Left forelimb (tissue), 1 donor: ENCODE measurements at regions not wholly inside any gene's neighbourhood (a gene's known extent, or its start where the extent isn't known, plus 50 kb on each side); places are given as distances from the start of the nearest gene placed in this dataset.
"Not testable (repeated sequence)": the region's sequence is repeated elsewhere in the genome, so short reads cannot be mapped to it uniquely, and the experiment has no call there.

Experiments used
- DNase-seq: peaks from one replicate; pipeline ENCODE4 v3.0.0-alpha.2; 2018; ENCODE audit warnings: low spot score

GRCh38 chr6:27161115-27161514 lies 86.4 kb upstream of the PRSS16 start:
- no peak for DNase-seq

DNA sequence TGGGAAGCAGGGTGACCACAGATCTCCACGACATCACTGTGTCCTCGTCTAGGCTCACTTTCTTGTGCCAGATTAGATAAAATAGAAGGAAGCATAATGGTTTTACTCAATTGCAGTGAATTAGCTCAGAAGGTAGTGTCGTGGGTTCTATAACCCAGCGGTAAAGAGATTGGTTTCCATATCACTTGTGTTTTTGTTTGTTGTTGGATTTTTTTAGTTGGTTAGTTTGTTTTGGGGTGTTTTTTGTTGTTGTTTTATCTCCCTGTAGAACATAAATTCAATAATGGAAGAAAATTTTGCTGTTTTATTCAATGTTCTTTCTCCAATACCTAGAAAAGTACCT lies 85.9 kb upstream of the PRSS16 start:
- no peak for DNase-seq

DNA sequence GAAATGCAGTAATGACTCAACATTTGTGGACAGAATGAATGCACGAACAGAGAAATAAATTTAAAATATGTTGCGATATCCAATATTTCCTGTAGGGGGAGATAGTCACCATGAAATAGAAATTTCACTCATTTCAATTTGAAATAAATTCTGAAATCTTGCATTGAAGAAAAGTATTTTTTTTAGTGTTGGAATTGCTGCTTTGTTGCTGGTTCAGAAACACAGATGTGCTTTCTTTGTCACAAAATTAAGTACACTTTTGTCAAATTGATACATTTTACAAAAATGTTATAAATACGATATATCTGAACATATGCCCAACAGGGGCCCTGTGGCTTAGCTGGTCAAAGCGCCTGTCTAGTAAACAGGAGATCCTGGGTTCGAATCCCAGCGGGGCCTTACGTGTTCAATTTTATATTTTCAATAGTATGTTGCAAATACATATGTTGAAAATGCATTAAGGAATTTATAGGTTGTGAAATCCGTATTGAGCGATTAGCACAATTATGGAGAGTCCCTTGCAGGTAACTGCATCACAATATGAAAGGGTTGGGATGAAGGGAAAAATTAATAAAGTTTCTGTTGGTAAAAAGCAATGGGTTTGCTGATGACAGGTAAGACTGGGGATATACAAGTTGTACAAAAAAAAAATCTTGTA lies 85.4 kb upstream of the PRSS16 start:
- no peak for DNase-seq

- DNase-seq: no peak
Observed at GRCh38 chr6:27163834-27164233, 83.7 kb upstream of the PRSS16 start.

- DNase-seq: no peak
Observed at GRCh38 chr6:27168108-27168507, 79.4 kb upstream of the PRSS16 start.

GRCh38 chr6:27168586-27169443 lies 78.7 kb upstream of the PRSS16 start:
- no peak for DNase-seq

GRCh38 chr6:27172524-27173231 lies 74.8 kb upstream of the PRSS16 start:
- not testable (repeated sequence) for DNase-seq

DNA sequence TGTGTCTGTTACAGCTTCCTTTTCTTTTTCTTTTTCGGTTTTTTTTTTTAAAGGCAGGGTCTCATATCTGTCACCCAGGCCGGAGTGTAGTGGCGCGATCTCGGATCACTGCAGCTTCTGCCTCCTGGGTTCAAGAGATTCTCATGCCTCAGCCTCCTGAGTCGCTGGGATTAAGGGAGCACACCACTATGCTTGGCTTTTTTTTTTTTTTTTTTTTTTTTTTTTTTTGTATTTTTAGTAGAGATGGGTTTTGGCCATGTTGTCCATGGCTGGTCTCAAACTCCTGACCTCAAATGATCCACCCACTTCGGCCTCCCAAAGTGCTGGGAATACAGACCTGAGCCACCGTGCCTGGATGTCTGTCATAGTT lies 74.3 kb upstream of the PRSS16 start:
- DNase-seq: not testable (repeated sequence)

GRCh38 chr6:27174958-27175357 lies 72.5 kb upstream of the PRSS16 start:
- no peak for DNase-seq

DNA sequence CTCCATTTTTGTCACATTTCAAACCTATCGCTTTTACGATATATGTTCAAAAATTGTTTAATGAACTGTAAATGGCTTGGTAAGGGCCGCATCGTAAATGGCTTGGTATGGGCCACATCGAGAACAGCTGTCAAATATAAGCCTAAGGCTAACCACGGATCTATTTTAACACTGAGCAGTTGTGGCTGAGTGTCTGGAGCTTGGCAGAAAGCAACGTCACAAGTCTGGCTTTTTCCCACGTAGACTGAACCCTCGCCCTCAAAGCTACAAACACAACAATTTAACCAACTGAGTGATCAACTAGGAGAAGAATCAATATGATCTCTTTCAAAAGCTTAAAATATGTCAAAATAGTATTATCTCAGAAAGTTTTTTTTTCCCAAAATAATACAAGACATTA lies 71.4 kb upstream of the PRSS16 start:
- DNase-seq: no peak

GRCh38 chr6:27176523-27177484 lies 70.7 kb upstream of the PRSS16 start:
- no peak for DNase-seq

DNA sequence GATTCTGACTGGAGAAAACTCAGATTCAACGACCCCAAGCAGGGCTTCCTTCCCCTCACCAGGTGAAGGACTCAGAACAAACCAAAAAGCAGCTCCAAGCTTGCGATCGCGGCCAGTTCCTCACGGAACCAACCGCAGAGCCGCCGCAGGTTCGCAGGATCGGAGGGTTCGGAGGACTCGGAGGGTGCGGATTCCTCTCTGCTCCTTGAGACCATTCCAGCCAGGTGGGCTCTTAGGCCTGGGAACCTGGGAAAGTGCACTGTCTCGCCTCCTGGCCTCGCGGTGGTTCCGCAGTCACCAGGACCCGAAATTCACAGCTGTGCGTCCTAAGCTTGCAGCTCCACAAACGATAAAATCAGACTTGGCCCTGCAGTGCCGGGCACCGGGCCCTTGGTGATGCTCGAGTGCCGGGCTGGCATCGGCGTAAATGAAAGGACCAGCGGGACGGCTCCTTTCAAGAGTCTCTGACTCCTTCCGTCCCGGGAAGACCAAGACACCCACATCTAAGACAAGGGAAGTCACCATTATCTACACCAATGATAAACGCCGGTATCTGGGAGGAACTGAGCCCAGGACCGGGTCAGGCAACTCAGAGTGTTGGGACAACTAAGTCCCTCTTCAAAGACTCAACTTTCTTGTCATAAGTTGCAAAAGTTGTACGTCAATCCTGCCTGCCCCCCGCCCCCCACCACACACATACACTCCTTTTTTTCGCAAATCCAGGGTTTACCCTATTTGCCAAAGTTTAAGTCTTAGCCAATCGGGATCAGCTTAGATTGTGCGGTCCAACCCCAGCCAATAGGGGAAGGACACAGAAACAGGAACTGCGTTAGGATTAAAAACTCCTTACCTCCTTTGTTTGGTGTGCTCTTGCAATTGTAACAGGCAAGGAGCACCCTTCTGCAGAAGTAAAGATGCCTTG lies 69.8 kb upstream of the PRSS16 start:
- peak; percentile 87 for DNase-seq

DNA sequence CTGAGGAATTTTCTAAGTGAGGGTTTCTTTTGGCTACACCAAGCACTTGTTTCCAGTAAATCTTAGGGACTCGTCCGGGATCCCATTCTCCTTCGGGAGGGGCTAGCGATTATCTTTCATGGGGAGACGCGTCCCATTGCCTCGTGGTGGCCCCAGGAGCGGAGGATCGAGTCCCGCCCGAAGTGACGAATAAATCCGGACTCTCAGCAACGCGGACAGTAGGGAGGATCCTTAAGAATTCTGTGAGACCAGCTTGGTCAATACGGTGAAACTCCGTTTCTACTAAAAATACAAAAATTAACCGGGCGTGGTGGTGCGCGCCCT lies 69.1 kb upstream of the PRSS16 start:
- DNase-seq: peak; percentile 77

DNA sequence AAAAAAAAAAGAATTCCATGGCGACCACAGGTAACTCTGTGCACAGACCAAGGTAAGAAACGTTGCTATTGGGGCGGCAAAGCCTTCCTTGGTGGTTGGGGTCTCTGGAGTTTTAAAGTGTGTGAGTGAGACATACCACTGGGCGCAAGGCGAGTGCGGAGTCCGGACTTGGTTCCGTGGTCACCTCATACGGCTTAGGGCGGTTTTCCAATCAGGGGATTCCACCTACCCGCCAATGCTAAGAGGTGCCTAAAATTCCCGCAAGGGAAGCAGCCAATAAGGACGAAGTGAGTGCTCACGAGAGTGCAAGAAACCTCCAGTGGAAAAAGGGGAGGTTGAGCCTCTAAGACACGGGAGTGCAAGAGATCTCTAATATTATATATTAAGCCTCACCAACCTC lies 68.6 kb upstream of the PRSS16 start:
- no peak for DNase-seq

DNA sequence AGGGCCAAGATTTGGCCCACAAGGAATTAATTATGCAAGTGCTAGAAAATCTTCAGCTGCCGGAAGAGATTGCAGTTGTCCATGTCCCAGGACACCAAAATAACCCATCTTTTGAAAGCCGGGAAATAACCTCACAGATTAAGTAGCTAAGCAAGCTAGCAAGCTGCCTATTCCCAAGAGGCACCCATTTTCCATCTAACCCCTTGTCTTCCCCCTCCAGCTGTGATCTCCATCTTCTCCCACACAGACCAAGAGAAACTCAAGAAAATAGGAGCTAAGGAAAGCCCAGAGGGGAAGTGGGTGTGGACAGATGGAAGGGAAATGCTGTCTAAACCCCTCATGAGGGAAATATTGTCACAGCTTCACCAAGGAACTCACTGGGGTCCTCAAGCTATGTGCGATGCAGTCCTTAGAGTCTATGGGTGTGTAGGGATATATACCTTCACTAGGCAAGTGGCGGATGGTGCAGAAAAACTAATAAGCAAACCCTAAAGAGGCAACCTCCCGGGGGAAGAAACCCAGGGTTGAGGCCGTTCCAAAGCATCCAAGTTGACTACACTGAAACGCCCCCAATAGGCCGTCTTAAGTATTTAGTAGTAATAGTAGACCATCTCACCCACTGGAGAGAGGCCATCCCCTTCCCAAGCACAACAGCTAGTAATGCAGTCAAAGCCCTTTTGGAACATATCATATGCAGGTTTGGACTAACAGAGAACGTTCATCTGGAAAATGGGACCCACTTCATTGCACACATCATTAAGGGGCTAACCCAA lies 64.3 kb upstream of the PRSS16 start:
- DNase-seq: no peak

DNA sequence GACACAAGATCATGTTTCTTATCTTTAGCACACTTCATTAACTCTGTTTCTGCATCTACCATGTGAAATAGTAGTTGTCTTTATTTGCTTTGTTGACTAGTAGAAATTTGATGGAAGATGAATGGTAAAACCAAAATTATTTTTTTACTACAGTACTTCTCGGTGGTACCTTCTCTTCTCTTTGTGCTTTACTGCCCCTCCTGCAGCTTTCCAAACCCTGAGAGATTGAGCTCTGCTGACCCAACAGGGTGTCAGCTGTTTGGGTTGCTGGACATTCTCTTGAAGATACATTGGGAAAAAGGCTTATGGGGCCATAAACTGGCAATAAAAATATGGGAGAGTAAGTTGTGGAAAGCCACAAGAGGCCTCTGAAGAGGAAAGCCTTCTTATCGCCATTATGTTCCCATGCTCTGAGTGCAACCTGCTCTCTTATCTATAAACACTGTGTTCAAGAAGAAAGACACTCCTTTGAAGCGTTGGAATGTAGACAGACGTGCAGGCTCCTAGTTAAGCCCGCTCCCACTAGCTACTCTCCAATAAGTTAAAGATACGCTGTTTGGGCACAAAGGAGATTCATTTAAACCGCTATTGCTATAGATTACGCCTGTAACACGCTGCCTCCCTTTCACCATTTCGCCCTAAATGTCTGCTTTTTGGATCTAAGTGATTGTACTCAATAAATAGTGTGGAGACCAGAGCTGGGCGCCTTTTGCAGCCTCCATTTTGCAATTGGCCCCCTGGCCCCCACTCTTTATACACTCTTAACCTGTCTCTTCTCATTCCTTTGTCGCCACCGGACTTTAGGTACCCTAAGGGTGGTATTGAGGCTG lies 60.1 kb upstream of the PRSS16 start:
- DNase-seq: no peak

DNA sequence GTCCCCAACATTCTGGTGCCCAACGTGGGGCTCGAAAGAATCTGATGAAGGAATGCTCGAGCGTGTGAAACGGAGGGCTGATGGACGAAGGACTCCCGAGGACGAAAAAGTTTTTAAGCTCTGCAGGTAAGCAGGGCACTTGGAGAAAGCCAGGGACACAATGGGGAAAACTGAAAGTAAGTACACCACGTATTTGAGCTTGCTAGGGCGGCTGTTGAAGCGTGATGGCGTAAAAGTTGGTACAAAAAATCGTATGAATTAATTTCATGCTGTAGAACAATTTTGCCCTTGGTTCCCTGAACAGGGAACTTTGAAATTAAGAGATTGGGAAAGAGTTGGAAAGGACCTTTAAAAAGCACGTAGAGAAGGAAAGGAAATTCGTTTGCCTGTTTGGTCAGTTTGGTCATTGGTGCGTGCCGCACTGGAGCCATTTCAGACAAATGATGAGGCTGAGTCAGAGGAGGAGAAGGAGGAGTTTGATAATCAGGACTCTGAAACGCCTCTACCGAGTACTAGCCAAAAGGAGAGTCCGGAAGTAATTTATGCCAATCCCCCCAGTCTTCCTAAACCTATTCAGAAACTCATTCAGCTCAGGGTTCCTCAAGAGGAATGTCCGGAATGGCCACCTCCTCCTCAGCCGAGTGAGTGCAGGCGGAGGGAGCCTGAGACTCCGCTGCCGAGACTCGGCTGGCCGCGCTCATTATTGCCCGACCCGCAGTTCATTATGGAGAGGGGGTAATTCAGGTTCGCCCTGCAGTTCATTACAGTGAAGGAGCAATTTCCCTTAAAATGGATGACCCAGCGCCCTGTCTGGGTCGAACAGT lies 59.2 kb upstream of the PRSS16 start:
- peak; percentile 82 for DNase-seq

GRCh38 chr6:27188885-27189418 lies 58.5 kb upstream of the PRSS16 start:
- DNase-seq: no peak
